HCT116 (cell line): ENCODE measurements at regions not wholly inside any gene's neighbourhood (a gene's known extent, or its start where the extent isn't known, plus 50 kb on each side); places are given as distances from the start of the nearest gene placed in this dataset.

Experiments used
- ATAC-seq: fragments of 200-7000 bp; cut with Tn5 transposase; 2 replicates; pipeline ENCODE4 v1.9.1; 2020; ENCODE audit warnings: mild to moderate bottlenecking, moderate library complexity
- BruUV-seq: library from RNA; stranded (reverse); fragments of 400-500 nt; replicated peaks from 2 replicates; lab custom pipeline; 2021; lab: Mats Ljungman, UMichigan
- CTCF ChIA-PET: fragments of 300-600 bp; sonication (Branson Sonifier 250); formaldehyde crosslinking; loops from one replicate; lab custom pipeline; 2021; ENCODE audit warnings: antibody characterized with exemption; lab: Charles Lee
- POLR2A ChIA-PET: fragments of 300-600, 350-600 bp; sonication (Branson Sonifier 250); formaldehyde crosslinking; loops from one replicate; lab custom pipeline; 2021; ENCODE audit warnings: antibody characterized with exemption; lab: Charles Lee
- RAD21 ChIA-PET, 2 experiments: fragments of 300-600 bp; sonication (Branson Sonifier 250); formaldehyde crosslinking; loops; one replicate each; lab custom pipeline; 2023; ENCODE audit warnings: low total read pairs in 2 of 2; ENCODE audit not compliant: uncharacterized antibody in 2 of 2, unreplicated experiment in 2 of 2, low non-redundant PET in 1 of 2; lab: Charles Lee
- DNase-seq: peaks from one replicate; pipeline ENCODE4 v3.0.0-alpha.2; 2010; ENCODE audit warnings: low read depth, low spot score
- H2AFZ ChIP-seq: fragments of 200-600 bp; shearing (Covaris generic), sonication (generic); 2 replicates; pipeline ENCODE4 v1.6.1; 2017; ENCODE audit warnings: low read depth, mixed run types, mixed read lengths, antibody characterized with exemption, low read length; ENCODE audit not compliant: poor library complexity, severe bottlenecking
- H3K27ac ChIP-seq: 2 replicates; pipeline ENCODE4 v1.5.1; 2012; ENCODE audit warnings: low read depth, low read length
- H3K27me3 ChIP-seq: fragments of 200-600 bp; sonication (generic); 2 replicates; pipeline ENCODE4 v1.6.1; 2016; ENCODE audit warnings: mixed run types, low read length, mixed read lengths; ENCODE audit not compliant: insufficient read depth
- H3K36me3 ChIP-seq, 2 experiments: fragments of 200-500 bp in 1 of 2; fragments of 200-600 bp in 1 of 2; sonication (Bioruptor generic) in 1 of 2; sonication (generic) in 1 of 2; 2 replicates each; pipeline versions ENCODE4 v1.5.1 to v1.6.1; 2014 to 2016; ENCODE audit warnings: low read length in 2 of 2, inconsistent platforms in 1 of 2, mixed read lengths in 1 of 2, mixed run types in 1 of 2; ENCODE audit not compliant: insufficient read depth in 2 of 2, control insufficient read depth in 1 of 2
- H3K4me1 ChIP-seq, 2 experiments: fragments of 200-600 bp in 1 of 2; sonication (generic) in 1 of 2; 2 replicates each; pipeline versions ENCODE4 v1.5.1 to v1.6.1; 2012 to 2017; ENCODE audit warnings: low read length in 2 of 2, inconsistent platforms in 1 of 2, mild to moderate bottlenecking in 1 of 2, mixed read lengths in 1 of 2, mixed run types in 1 of 2, moderate library complexity in 1 of 2; ENCODE audit not compliant: insufficient read depth in 2 of 2, control insufficient read depth in 1 of 2
- H3K4me2 ChIP-seq: fragments of 200-600 bp; sonication (generic); 2 replicates; pipeline ENCODE4 v1.6.1; 2017; ENCODE audit warnings: mixed run types, low read length, mixed read lengths
- H3K4me3 ChIP-seq, 2 experiments: fragments of 200-600 bp in 1 of 2; sonication (generic) in 1 of 2; replicated peaks in 1 of 2; 2 replicates each; pipeline ENCODE4 v1.5.1; 2011 to 2016; ENCODE audit warnings: low read length in 2 of 2, control low read depth in 1 of 2, low read depth in 1 of 2, mild to moderate bottlenecking in 1 of 2, mixed read lengths in 1 of 2, mixed run types in 1 of 2
- H3K79me2 ChIP-seq: fragments of 200-600 bp; sonication (generic); 2 replicates; pipeline ENCODE4 v1.6.1; 2017; ENCODE audit warnings: mild to moderate bottlenecking, mixed run types, low read length, moderate library complexity, mixed read lengths; ENCODE audit not compliant: insufficient read depth
- H3K9ac ChIP-seq: fragments of 200-600 bp; sonication (generic); 2 replicates; pipeline ENCODE4 v1.6.1; 2016; ENCODE audit warnings: low read length, mixed read lengths
- H3K9me2 ChIP-seq: fragments of 200-600 bp; sonication (generic), shearing (Covaris generic); 2 replicates; pipeline ENCODE4 v1.6.1; 2017; ENCODE audit warnings: mixed run types, mild to moderate bottlenecking, moderate library complexity; ENCODE audit not compliant: insufficient read depth
- H3K9me3 ChIP-seq, 2 experiments: fragments of 200-500 bp in 1 of 2; fragments of 200-600 bp in 1 of 2; sonication (Bioruptor generic) in 1 of 2; sonication (generic) in 1 of 2; 2 replicates each; pipeline ENCODE4 v1.6.1; 2014 to 2017; ENCODE audit warnings: low read length in 2 of 2, mixed read lengths in 2 of 2, inconsistent platforms in 1 of 2, low read depth in 1 of 2, mild to moderate bottlenecking in 1 of 2, mixed run types in 1 of 2, moderate library complexity in 1 of 2; ENCODE audit not compliant: control insufficient read depth in 1 of 2, insufficient read depth in 1 of 2
- H4K20me1 ChIP-seq: fragments of 200-600 bp; sonication (generic), shearing (Covaris generic); 2 replicates; pipeline ENCODE4 v1.6.1; 2017; ENCODE audit warnings: mixed run types, mild to moderate bottlenecking, moderate library complexity; ENCODE audit not compliant: insufficient read depth
- EGR1 ChIP-seq: IDR thresholded peaks from 2 replicates; pipeline ENCODE4 v1.6.1; 2012; ENCODE audit warnings: low read depth
- ELF1 ChIP-seq: IDR thresholded peaks from 2 replicates; pipeline ENCODE4 v1.6.1; 2012; ENCODE audit warnings: low read depth, borderline replicate concordance
- EZH2 ChIP-seq: fragments of 200-600 bp; sonication (generic); IDR thresholded peaks from 2 replicates; pipeline ENCODE4 v1.6.1; 2017; ENCODE audit warnings: antibody characterized with exemption, mixed run types
- EZH2phosphoT487 ChIP-seq: fragments of 200-600 bp; IDR thresholded peaks from 2 replicates; pipeline ENCODE4 v1.6.1; 2018; ENCODE audit warnings: antibody characterized with exemption, borderline replicate concordance
- JUND ChIP-seq: IDR thresholded peaks from 2 replicates; pipeline ENCODE4 v1.6.1; 2012
- MAX ChIP-seq: IDR thresholded peaks from 2 replicates; pipeline ENCODE4 v1.6.1; 2012
- POLR2A ChIP-seq: IDR thresholded peaks from 2 replicates; pipeline ENCODE4 v1.7.0; 2011; ENCODE audit warnings: borderline replicate concordance; ENCODE audit not compliant: insufficient read depth, insufficient read length; ENCODE audit errors: extremely low read depth
- POLR2AphosphoS5 ChIP-seq: IDR thresholded peaks from 2 replicates; pipeline ENCODE4 v1.6.1; 2011; ENCODE audit warnings: mild to moderate bottlenecking, low read depth, low read length, moderate library complexity
- REST ChIP-seq: IDR thresholded peaks from 2 replicates; pipeline ENCODE4 v1.6.1; 2012; ENCODE audit warnings: low read depth
- SRF ChIP-seq: IDR thresholded peaks from 2 replicates; pipeline ENCODE4 v1.6.1; 2012; ENCODE audit warnings: low read depth
- TCF7L2 ChIP-seq: IDR thresholded peaks from 2 replicates; pipeline ENCODE4 v1.7.0; 2011; ENCODE audit warnings: borderline replicate concordance, inconsistent platforms; ENCODE audit not compliant: insufficient read depth, insufficient read length; ENCODE audit errors: extremely low read depth
- YY1 ChIP-seq: IDR thresholded peaks from 2 replicates; pipeline ENCODE4 v1.6.1; 2011; ENCODE audit warnings: low read length, low read depth, moderate library complexity, mild to moderate bottlenecking; ENCODE audit not compliant: insufficient replicate concordance; ENCODE audit errors: extremely low read depth
- ZFX ChIP-seq: fragments of 450-650 bp; IDR thresholded peaks from 2 replicates; pipeline ENCODE4 v1.6.1; 2017
- ZNF274 ChIP-seq: fragments of 200-500 bp; sonication (Bioruptor generic); IDR thresholded peaks from 2 replicates; pipeline ENCODE4 v1.6.1; 2014; ENCODE audit warnings: mild to moderate bottlenecking, low read depth, low read length, inconsistent platforms
- intact Hi-C: fragments of 100-400 bp; cut with micrococcal nuclease; formaldehyde crosslinking; loops from 2 replicates; pipeline ENCODE4 v1.10.0; 2022

- Histone ChIP-seq H3K9ac (no peak overlapping the region), H3K27me3 (no peaks in the 10 kb centered on the region), H4K20me1 (no peaks in the 10 kb centered on the region), H3K9me2 (no peaks in the 10 kb centered on the region), H3K27ac (no peak overlapping the region)
- ChIA-PET RAD21 (no interaction called here), POLR2A (no interaction called here), CTCF (no interaction called here)
- intact Hi-C loops = no loop called here
- TF ChIP-seq POLR2A (no peak), ZFX (no peak), MAX (no peak), TCF7L2 (no peak), EZH2 (no peak), EGR1 (no peak), JUND (no peak), EZH2phosphoT487 (no peak), SRF (no peak), ELF1 (no peak), REST (no peak), POLR2AphosphoS5 (no peak), ZNF274 (no peak), YY1 (no peak)
- TF ChIP-seq, all 23 proteins: peak for 0
- H3K4me1 ChIP-seq = no peaks in the 10 kb centered on the region
- H3K4me3 ChIP-seq = no peak overlapping the region
- DNase-seq (no peak), ATAC-seq (no peak)
- H3K9me3 ChIP-seq = peaks cover 0 to 4% of the 10 kb centered on the region in 2 experiments; a peak in 1 of 4 replicates
- no peak overlapping the region for H2AFZ ChIP-seq
- H3K4me2 ChIP-seq = no peak overlapping the region
- no TSS peak for BruUV-seq
- H3K79me2 ChIP-seq = no peaks in the 10 kb centered on the region
- H3K36me3 ChIP-seq = no peaks in the 10 kb centered on the region
These were observed 299.2 kb downstream of the USP25 start for GRCh38 chr21:16028941-16029464.
